ENCODE measurements at regions not wholly inside any gene's neighbourhood (a gene's known extent, or its start where the extent isn't known, plus 50 kb on each side); places are given as distances from the start of the nearest gene placed in this dataset.

DNA sequence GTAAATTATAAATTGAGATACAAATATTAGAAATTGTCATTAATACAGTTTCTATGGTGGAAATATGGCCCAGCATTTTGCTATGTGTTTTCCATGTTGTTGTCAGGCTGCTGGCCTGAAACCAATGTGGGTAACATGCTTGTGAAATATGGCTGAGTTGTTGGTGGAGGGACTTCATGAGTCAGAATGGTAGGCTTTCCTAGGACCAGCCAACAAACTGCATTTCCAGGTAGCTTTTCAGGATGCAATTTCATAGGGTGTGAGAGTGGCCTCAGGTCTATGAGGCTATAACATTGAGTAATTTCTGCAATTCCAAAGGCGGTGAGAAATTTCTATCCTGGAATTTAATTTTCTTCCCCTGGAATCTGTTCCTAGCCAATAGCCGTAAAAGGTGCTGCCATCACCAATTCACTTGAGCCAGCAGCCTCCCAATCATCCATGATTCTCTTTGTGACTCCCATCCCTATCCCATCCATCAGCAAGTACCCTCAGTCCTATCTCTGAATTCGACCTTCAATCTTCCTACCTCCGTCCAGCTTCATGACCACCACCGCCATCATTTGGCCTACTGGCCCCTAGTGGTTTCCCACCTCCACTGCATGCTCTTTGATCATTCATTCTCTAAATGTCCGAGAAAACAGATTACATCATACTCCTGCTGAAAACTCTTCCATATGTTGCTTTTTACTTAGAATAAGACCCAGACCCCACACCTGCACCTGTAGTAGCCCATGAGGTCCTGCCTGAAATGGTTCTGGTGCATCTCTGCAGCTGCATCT is 276.6 kb upstream of the CFAP20DC start:
- no peaks in the 10 kb centered on the region for H3K9me3 ChIP-seq
- intact Hi-C loops (cut with DNase I): no loop called here
- H3K27me3 ChIP-seq: no peaks in the 10 kb centered on the region
- no peak for TF ChIP-seq POLR2AphosphoS5 (IDR thresholded peaks at IDR 0.05)
- no peak for TF ChIP-seq EP300 (IDR thresholded peaks at IDR 0.05)
- TF ChIP-seq POLR2A (IDR thresholded peaks at IDR 0.05): no peak
- no peak for TF ChIP-seq CTCF (IDR thresholded peaks at IDR 0.05)
- no peaks in the 10 kb centered on the region for H3K4me1 ChIP-seq
- H3K36me3 ChIP-seq: no peaks in the 10 kb centered on the region
- DNase-seq: no peak
- WGBS, 2 donors: 89 to 93% methylated on average over 6 of the region's 6 CpGs
- no peak overlapping the region for H3K27ac ChIP-seq
- H3K4me3 ChIP-seq: no peak overlapping the region

DNA sequence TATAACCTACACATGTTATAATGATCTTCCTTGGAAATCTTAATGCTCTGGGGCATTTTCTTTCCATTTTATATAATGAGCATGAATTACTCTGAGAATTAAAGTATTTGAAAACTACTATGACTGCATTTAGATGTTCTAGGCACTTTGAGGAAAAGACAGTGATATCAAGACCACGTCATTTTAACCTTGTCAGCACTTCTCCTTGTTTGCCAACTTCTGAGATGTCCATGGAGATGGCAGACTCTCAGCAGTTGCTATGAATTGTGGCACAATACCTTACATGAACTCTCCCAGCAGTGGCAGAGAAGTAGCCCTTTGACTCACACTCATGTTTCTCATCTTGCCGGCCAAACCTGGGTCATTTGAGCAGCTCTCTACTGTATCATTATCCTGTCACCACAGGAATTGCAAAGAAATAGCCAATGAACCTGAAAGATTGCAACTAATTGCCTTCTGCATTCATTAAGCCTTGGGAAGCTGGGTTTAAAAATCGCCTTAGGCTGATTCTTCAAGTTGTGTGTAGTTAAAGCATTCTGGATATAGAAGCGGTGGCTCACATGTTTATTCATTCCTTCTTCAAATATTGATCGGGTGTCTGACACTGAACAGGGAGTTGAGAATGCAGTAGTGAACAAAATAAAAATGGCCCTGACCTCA is 272.2 kb upstream of the CFAP20DC start:
- intact Hi-C loops (cut with DNase I): no loop called here
- WGBS, 2 donors: 92 to 93% methylated on average over 5 of the region's 5 CpGs
- Histone ChIP-seq H3K27ac (no peak overlapping the region), H3K4me3 (no peak overlapping the region), H3K27me3 (no peaks in the 10 kb centered on the region), H3K4me1 (no peaks in the 10 kb centered on the region), H3K36me3 (no peaks in the 10 kb centered on the region), H3K9me3 (no peaks in the 10 kb centered on the region)
- DNase-seq: no peak
- TF ChIP-seq CTCF (IDR thresholded peaks at IDR 0.05): no peak
- no peak for TF ChIP-seq POLR2AphosphoS5 (IDR thresholded peaks at IDR 0.05)
- no peak for TF ChIP-seq EP300 (IDR thresholded peaks at IDR 0.05)
- no peak for TF ChIP-seq POLR2A (IDR thresholded peaks at IDR 0.05)

DNA sequence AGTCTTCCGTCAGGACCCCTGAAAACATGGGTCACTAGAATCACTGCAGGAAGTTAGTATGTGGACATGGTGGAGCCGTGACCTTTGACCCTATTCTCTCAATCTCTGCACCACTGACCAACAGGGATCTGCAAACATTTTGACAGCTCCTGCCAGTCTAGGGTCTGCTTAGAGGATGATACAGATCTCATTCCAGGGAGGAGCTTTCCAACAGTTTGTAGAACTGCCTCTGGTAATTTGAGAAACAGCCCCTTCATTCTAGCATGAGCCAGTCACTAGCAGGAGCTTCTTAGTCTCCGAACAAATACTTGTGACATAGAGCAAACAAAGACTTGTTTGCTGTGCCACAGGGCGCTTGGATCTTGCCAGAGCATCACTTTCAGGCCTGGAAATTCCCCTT is 270.3 kb upstream of the CFAP20DC start:
- Histone ChIP-seq H3K4me1 (no peaks in the 10 kb centered on the region), H3K27me3 (no peaks in the 10 kb centered on the region), H3K36me3 (no peaks in the 10 kb centered on the region), H3K4me3 (no peak overlapping the region), H3K27ac (no peak overlapping the region), H3K9me3 (no peaks in the 10 kb centered on the region)
- intact Hi-C loops (cut with DNase I): no loop called here
- no peak for DNase-seq
- no peak for TF ChIP-seq POLR2AphosphoS5 (IDR thresholded peaks at IDR 0.05)
- TF ChIP-seq POLR2A (IDR thresholded peaks at IDR 0.05): no peak
- TF ChIP-seq EP300 (IDR thresholded peaks at IDR 0.05): no peak
- no peak for TF ChIP-seq CTCF (IDR thresholded peaks at IDR 0.05)
- 79 to 89% methylated on average over 4 of the region's 4 CpGs for WGBS, 2 donors

GRCh38 chr3:59319442-59319841 is 269.6 kb upstream of the CFAP20DC start:
- no peaks in the 10 kb centered on the region for H3K36me3 ChIP-seq
- H3K4me1 ChIP-seq: no peaks in the 10 kb centered on the region
- intact Hi-C loops (cut with DNase I): no loop called here
- TF ChIP-seq EP300 (IDR thresholded peaks at IDR 0.05): no peak
- no peak for TF ChIP-seq POLR2AphosphoS5 (IDR thresholded peaks at IDR 0.05)
- no peak for TF ChIP-seq POLR2A (IDR thresholded peaks at IDR 0.05)
- 92 to 94% methylated on average over 4 of the region's 4 CpGs for WGBS, 2 donors
- H3K4me3 ChIP-seq: no peak overlapping the region
- H3K27ac ChIP-seq: no peak overlapping the region
- no peaks in the 10 kb centered on the region for H3K27me3 ChIP-seq
- no peak for DNase-seq
- H3K9me3 ChIP-seq: no peaks in the 10 kb centered on the region

DNA sequence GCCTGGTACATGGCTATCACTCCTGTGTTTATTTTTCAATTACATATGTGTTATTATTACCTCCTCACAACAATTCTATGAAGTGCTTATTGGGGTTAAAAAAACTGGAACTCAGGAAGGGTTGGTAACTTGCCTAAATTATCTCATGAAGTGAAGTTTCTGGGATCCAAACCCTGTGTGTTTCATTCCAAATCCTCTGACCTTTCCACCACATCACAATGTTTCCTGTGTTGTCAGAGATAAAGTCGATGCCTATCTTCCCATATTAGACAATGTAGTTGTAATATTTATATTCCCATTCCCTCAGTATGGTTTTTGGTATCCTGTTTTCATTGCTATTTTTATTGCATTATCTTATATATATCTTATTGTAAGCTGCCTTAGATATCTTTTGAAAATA is 269.1 kb upstream of the CFAP20DC start:
- H3K9me3 ChIP-seq: no peaks in the 10 kb centered on the region
- H3K36me3 ChIP-seq: no peaks in the 10 kb centered on the region
- H3K27ac ChIP-seq: no peak overlapping the region
- H3K27me3 ChIP-seq: no peaks in the 10 kb centered on the region
- WGBS, 2 donors: 67 to 76% methylated on average over 1 of the region's 1 CpG
- TF ChIP-seq CTCF (IDR thresholded peaks at IDR 0.05): no peak
- no peak for TF ChIP-seq POLR2A (IDR thresholded peaks at IDR 0.05)
- no peak for TF ChIP-seq EP300 (IDR thresholded peaks at IDR 0.05)
- no peak for TF ChIP-seq POLR2AphosphoS5 (IDR thresholded peaks at IDR 0.05)
- H3K4me1 ChIP-seq: no peaks in the 10 kb centered on the region
- no peak for DNase-seq
- intact Hi-C loops (cut with DNase I): no loop called here
- H3K4me3 ChIP-seq: no peak overlapping the region

All from sigmoid colon (tissue), 6 donors.